ENCODE measurements at regions not wholly inside any gene's neighbourhood (a gene's known extent, or its start where the extent isn't known, plus 50 kb on each side); places are given as distances from the start of the nearest gene placed in this dataset.
"Not testable (repeated sequence)": the region's sequence is repeated elsewhere in the genome, so short reads cannot be mapped to it uniquely, and the experiment has no call there.

GRCh38 chr22:25413620-25414019 is 150.9 kb upstream of the GRK3 start:
- peaks cover 2% of the 10 kb centered on the region for H3K9me3 ChIP-seq (ENCODE audit: control insufficient read depth, insufficient read depth, low read length)
- no peak overlapping the region for H3K27ac ChIP-seq (ENCODE audit: low read length)
- H3K4me3 ChIP-seq (ENCODE audit: low read length) = no peak overlapping the region
- no CpG with 5 or more reads among the region's 1 CpG for WGBS (ENCODE audit: insufficient coverage, insufficient read length)
- no peak for DNase-seq (ENCODE audit: low read depth, low spot score)
- H3K36me3 ChIP-seq (ENCODE audit: control insufficient read depth, insufficient read depth, low read length) = no peaks in the 10 kb centered on the region
- no peaks in the 10 kb centered on the region for H3K4me1 ChIP-seq (ENCODE audit: control insufficient read depth, insufficient read depth, low read length)
- H3K27me3 ChIP-seq (ENCODE audit: control insufficient read depth, insufficient read depth, low read length) = no peaks in the 10 kb centered on the region

- not testable (repeated sequence) for H3K36me3 ChIP-seq (ENCODE audit: control insufficient read depth, insufficient read depth, low read length); H3K27ac ChIP-seq (ENCODE audit: low read length); H3K9me3 ChIP-seq (ENCODE audit: control insufficient read depth, insufficient read depth, low read length); H3K27me3 ChIP-seq (ENCODE audit: control insufficient read depth, insufficient read depth, low read length); DNase-seq (ENCODE audit: low read depth, low spot score); H3K4me3 ChIP-seq (ENCODE audit: low read length); H3K4me1 ChIP-seq (ENCODE audit: control insufficient read depth, insufficient read depth, low read length)
- no CpG with 5 or more reads among the region's 4 CpGs for WGBS (ENCODE audit: insufficient coverage, insufficient read length)
Measured at GRCh38 chr22:25415731-25416130, 148.7 kb upstream of the GRK3 start.

DNA sequence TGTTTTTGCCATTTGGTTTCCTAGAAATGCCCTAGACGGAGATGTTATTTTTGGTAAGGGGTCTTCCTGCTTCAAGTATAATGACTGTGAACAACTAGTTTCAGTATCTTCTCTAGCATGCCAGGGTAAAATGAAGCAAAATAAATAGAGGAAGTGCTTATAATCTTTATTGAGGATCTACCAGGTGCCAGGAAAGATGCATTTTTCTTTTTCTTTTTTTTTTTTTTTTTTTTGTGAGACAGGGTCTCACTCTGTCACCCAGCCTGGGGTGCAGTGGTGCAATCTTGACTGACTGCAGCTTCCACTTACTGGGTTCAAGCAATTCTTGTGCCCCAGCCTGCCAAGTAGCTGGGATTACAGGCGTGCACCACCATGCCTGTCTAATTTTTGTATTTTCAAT is 146.6 kb upstream of the GRK3 start:
- no CpG with 5 or more reads among the region's 2 CpGs for WGBS (ENCODE audit: insufficient coverage, insufficient read length)
- H3K27ac ChIP-seq (ENCODE audit: low read length); H3K4me3 ChIP-seq (ENCODE audit: low read length); H3K4me1 ChIP-seq (ENCODE audit: control insufficient read depth, insufficient read depth, low read length); DNase-seq (ENCODE audit: low read depth, low spot score); H3K36me3 ChIP-seq (ENCODE audit: control insufficient read depth, insufficient read depth, low read length); H3K9me3 ChIP-seq (ENCODE audit: control insufficient read depth, insufficient read depth, low read length): not testable (repeated sequence)
- peaks cover 14% of the 10 kb centered on the region for H3K27me3 ChIP-seq (ENCODE audit: control insufficient read depth, insufficient read depth, low read length)

- no peaks in the 10 kb centered on the region for H3K9me3 ChIP-seq (ENCODE audit: control insufficient read depth, insufficient read depth, low read length)
- H3K4me3 ChIP-seq (ENCODE audit: low read length) = no peak overlapping the region
- no peak for DNase-seq (ENCODE audit: low read depth, low spot score)
- H3K4me1 ChIP-seq (ENCODE audit: control insufficient read depth, insufficient read depth, low read length) = 0 out of 2 replicates have a peak, but pooled peaks cover 1% of the 10 kb centered on the region
- WGBS (ENCODE audit: insufficient coverage, insufficient read length) = no CpG with 5 or more reads among the region's 25 CpGs
- peaks cover 14% of the 10 kb centered on the region for H3K27me3 ChIP-seq (ENCODE audit: control insufficient read depth, insufficient read depth, low read length)
- H3K36me3 ChIP-seq (ENCODE audit: control insufficient read depth, insufficient read depth, low read length) = no peaks in the 10 kb centered on the region
- no peak overlapping the region for H3K27ac ChIP-seq (ENCODE audit: low read length)
Measured at GRCh38 chr22:25419247-25420113, 145.0 kb upstream of the GRK3 start.

- peaks cover 14% of the 10 kb centered on the region for H3K27me3 ChIP-seq (ENCODE audit: control insufficient read depth, insufficient read depth, low read length)
- not testable (repeated sequence) for H3K9me3 ChIP-seq (ENCODE audit: control insufficient read depth, insufficient read depth, low read length); DNase-seq (ENCODE audit: low read depth, low spot score); H3K27ac ChIP-seq (ENCODE audit: low read length); H3K36me3 ChIP-seq (ENCODE audit: control insufficient read depth, insufficient read depth, low read length); H3K4me3 ChIP-seq (ENCODE audit: low read length); H3K4me1 ChIP-seq (ENCODE audit: control insufficient read depth, insufficient read depth, low read length)
- no CpG with 5 or more reads among the region's 6 CpGs for WGBS (ENCODE audit: insufficient coverage, insufficient read length)
Measured at GRCh38 chr22:25420114-25420441, 144.4 kb upstream of the GRK3 start.

DNA sequence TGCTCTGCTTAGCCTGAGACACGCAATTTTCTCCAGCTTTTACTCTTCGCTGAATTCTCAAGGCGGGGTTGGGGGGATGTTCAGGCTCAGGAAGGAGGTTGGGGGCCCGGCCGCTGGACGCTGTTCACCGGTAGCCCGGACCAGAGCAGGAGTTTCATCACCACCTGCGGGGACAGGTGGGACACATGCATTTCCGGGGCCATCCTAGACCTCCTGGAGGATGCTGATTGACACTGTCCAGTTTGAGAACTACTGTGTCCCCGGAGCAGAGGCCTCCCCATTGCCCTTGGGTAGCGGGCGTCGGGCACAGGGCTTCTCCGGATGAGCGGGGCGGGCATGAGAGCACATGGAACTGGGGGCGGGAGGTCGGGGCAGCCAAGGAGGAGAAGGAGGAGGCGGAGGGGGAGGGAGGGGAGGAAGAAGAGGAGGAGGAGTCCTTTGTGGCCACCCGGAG is 144.0 kb upstream of the GRK3 start:
- Histone ChIP-seq H3K27me3 (ENCODE audit: control insufficient read depth, insufficient read depth, low read length) (peaks cover 14% of the 10 kb centered on the region), H3K4me3 (ENCODE audit: low read length) (peak overlapping the region; percentile 74; the same call in 1 of the 2 replicates), H3K4me1 (ENCODE audit: control insufficient read depth, insufficient read depth, low read length) (0 out of 2 replicates have a peak, but pooled peaks cover 1% of the 10 kb centered on the region), H3K9me3 (ENCODE audit: control insufficient read depth, insufficient read depth, low read length) (no peaks in the 10 kb centered on the region), H3K27ac (ENCODE audit: low read length) (no peak overlapping the region), H3K36me3 (ENCODE audit: control insufficient read depth, insufficient read depth, low read length) (no peaks in the 10 kb centered on the region)
- no CpG with 5 or more reads among the region's 21 CpGs for WGBS (ENCODE audit: insufficient coverage, insufficient read length)
- DNase-seq (ENCODE audit: low read depth, low spot score) = no peak

DNA sequence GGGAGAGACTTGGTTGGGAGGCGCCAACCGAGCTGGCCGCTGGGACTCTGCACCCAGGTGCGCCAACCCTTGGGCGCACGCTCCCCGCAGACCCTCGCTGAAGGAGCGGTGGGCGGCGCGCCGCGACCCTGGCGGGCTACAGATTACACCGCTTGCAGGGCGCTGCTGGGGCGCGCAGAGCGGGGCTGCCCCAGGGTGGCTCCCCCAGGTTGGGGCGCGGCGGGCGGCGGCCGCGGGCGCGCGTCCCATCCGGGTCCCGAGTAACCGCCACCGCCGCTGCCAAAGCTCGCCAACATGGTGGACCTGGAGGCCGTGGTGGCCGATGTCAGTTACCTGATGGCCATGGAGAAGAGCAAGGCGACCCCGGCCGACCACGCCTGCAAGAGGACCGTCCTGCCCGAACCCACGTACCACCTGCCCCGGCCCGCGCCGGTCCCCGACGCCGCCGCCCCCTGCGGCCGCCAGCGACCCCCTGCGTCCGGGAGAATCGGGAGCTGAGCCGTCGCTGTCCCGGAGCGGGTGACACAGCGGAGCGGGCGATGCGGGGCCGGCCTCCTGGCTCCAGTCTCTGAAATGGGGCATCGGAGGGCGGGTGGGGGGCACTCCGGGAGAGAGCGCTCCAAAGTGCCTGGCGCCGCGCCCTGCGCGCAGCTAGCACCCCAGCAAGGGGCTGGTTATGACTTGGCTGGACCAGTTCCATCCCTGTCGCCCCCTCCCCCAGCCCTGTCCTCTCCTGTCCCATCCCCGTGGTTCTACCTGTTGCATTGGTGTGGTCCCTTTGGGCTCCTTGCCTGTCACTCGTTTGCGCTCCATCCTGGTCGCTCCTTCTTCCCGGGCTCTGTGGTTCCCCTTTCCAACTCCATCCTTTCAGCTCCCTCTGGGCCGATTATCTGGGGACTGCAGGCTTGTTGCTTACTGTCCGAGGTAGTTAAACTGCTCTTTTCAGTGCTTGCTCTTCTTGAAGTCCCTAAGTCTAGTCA is 143.3 kb upstream of the GRK3 start:
- no CpG with 5 or more reads among the region's 85 CpGs for WGBS (ENCODE audit: insufficient coverage, insufficient read length)
- H3K27me3 ChIP-seq (ENCODE audit: control insufficient read depth, insufficient read depth, low read length) = peaks cover 14% of the 10 kb centered on the region
- H3K36me3 ChIP-seq (ENCODE audit: control insufficient read depth, insufficient read depth, low read length) = no peaks in the 10 kb centered on the region
- 0 out of 2 replicates have a peak, but pooled peaks cover 1% of the 10 kb centered on the region for H3K4me1 ChIP-seq (ENCODE audit: control insufficient read depth, insufficient read depth, low read length)
- H3K27ac ChIP-seq (ENCODE audit: low read length) = no peak overlapping the region
- H3K4me3 ChIP-seq (ENCODE audit: low read length) = peak overlapping the region; percentile 74; the same call in 1 of the 2 replicates
- no peaks in the 10 kb centered on the region for H3K9me3 ChIP-seq (ENCODE audit: control insufficient read depth, insufficient read depth, low read length)
- no peak for DNase-seq (ENCODE audit: low read depth, low spot score)

- not testable (repeated sequence) for H3K4me1 ChIP-seq (ENCODE audit: control insufficient read depth, insufficient read depth, low read length); H3K36me3 ChIP-seq (ENCODE audit: control insufficient read depth, insufficient read depth, low read length); H3K27me3 ChIP-seq (ENCODE audit: control insufficient read depth, insufficient read depth, low read length); H3K27ac ChIP-seq (ENCODE audit: low read length); DNase-seq (ENCODE audit: low read depth, low spot score); H3K4me3 ChIP-seq (ENCODE audit: low read length); H3K9me3 ChIP-seq (ENCODE audit: control insufficient read depth, insufficient read depth, low read length)
- no CpG with 5 or more reads among the region's 10 CpGs for WGBS (ENCODE audit: insufficient coverage, insufficient read length)
Measured at GRCh38 chr22:25426530-25427308, 137.8 kb upstream of the GRK3 start.

GRCh38 chr22:25431637-25432342 is 132.7 kb upstream of the GRK3 start:
- H3K36me3 ChIP-seq (ENCODE audit: control insufficient read depth, insufficient read depth, low read length); H3K9me3 ChIP-seq (ENCODE audit: control insufficient read depth, insufficient read depth, low read length); H3K27me3 ChIP-seq (ENCODE audit: control insufficient read depth, insufficient read depth, low read length); H3K4me1 ChIP-seq (ENCODE audit: control insufficient read depth, insufficient read depth, low read length); H3K4me3 ChIP-seq (ENCODE audit: low read length); DNase-seq (ENCODE audit: low read depth, low spot score); H3K27ac ChIP-seq (ENCODE audit: low read length): not testable (repeated sequence)
- no CpG with 5 or more reads among the region's 6 CpGs for WGBS (ENCODE audit: insufficient coverage, insufficient read length)

Data from iPS DF 6.9 (cell line).